Thymus (tissue), 11 donors: ENCODE measurements at regions not wholly inside any gene's neighbourhood (a gene's known extent, or its start where the extent isn't known, plus 50 kb on each side); places are given as distances from the start of the nearest gene placed in this dataset.

ENCODE experiments used
- DNase-seq, 9 donors: peaks; one replicate each; pipeline ENCODE4 v3.0.0-alpha.2; 2013; ENCODE audit warnings: low spot score in 9 of 9, low read depth in 6 of 9, missing footprints in 1 of 9
- H3K27ac ChIP-seq, 2 donors: one replicate each; pipeline ENCODE4 v1.5.1; 2013; ENCODE audit warnings: control low read depth in 1 of 2, low read depth in 1 of 2, low read length in 1 of 2, mild to moderate bottlenecking in 1 of 2, moderate library complexity in 1 of 2
- H3K27me3 ChIP-seq, 2 donors: one replicate each; pipeline ENCODE4 v1.5.1; 2013; ENCODE audit warnings: low read length in 1 of 2; ENCODE audit not compliant: control insufficient read depth in 2 of 2, insufficient read depth in 1 of 2
- H3K36me3 ChIP-seq, 2 donors: one replicate each; pipeline ENCODE4 v1.5.1; 2013; ENCODE audit warnings: low read length in 1 of 2, mild to moderate bottlenecking in 1 of 2, moderate library complexity in 1 of 2; ENCODE audit not compliant: control insufficient read depth in 2 of 2, insufficient read depth in 2 of 2
- H3K4me1 ChIP-seq, 2 donors: one replicate each; pipeline ENCODE4 v1.5.1; 2013; ENCODE audit warnings: low read length in 2 of 2; ENCODE audit not compliant: control insufficient read depth in 2 of 2, insufficient read depth in 2 of 2
- H3K4me3 ChIP-seq, 2 donors: one replicate each; pipeline ENCODE4 v1.5.1; 2013; ENCODE audit warnings: low read length in 2 of 2, control low read depth in 1 of 2, mild to moderate bottlenecking in 1 of 2
- H3K9me3 ChIP-seq, 2 donors: one replicate each; pipeline ENCODE4 v1.5.1; 2013; ENCODE audit warnings: low read length in 1 of 2, mild to moderate bottlenecking in 1 of 2; ENCODE audit not compliant: control insufficient read depth in 2 of 2, insufficient read depth in 1 of 2
- WGBS: extraction: QIAGEN DNeasy Blood & Tissue Kit; methylation state at CpG from one replicate; pipeline ENCODE4 v1.1.7; 2013; 5-methylcytosine and 5-hydroxymethylcytosine counted together
- donor health status: healthy.

- 94% methylated on average over 6 of the region's 6 CpGs for WGBS
Observed at GRCh38 chr6:122859676-122860075, 70.6 kb downstream of the SMPDL3A start.

DNA sequence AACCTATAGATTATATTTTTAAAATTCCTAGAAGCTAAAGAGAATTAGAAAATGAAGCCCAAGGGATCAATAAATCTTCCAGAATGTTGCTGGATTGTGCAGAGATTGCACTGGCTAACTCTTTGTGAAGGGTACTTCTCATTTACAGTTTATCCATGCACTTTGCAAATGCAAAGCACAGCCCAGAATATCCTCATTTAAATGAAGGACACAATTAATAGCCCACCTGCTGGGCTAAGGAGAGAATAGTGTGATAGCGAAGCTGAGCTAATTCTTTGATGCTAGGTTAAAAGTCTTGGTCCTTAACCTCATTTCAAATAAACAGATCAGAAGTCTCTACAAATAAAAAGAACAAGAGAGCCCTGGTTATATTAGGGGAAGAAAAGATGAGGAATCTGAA, 72.5 kb downstream of the SMPDL3A start:
- Histone ChIP-seq H3K4me1 (no peaks in the 10 kb centered on the region), H3K4me3 (no peak overlapping the region), H3K36me3 (no peaks in the 10 kb centered on the region), H3K27ac (no peak overlapping the region), H3K9me3 (no peaks in the 10 kb centered on the region), H3K27me3 (no peaks in the 10 kb centered on the region)
- 63% methylated on average over 1 of the region's 1 CpG for WGBS
- DNase-seq, result no peak

More at GRCh38 chr6:122859676-122860075, 70.6 kb downstream of the SMPDL3A start:
- Histone ChIP-seq H3K9me3 (no peaks in the 10 kb centered on the region), H3K27me3 (no peaks in the 10 kb centered on the region), H3K36me3 (no peaks in the 10 kb centered on the region), H3K4me3 (no peak overlapping the region), H3K27ac (no peak overlapping the region), H3K4me1 (no peaks in the 10 kb centered on the region)
- DNase-seq, result no peak

- no peaks in the 10 kb centered on the region for H3K9me3 ChIP-seq
- no peaks in the 10 kb centered on the region for H3K36me3 ChIP-seq
- no peak overlapping the region for H3K27ac ChIP-seq
- H3K4me1 ChIP-seq, result no peaks in the 10 kb centered on the region
- H3K27me3 ChIP-seq, result no peaks in the 10 kb centered on the region
- no peak for DNase-seq
- H3K4me3 ChIP-seq, result no peak overlapping the region
Observed at GRCh38 chr6:122868137-122868536, 79.1 kb downstream of the SMPDL3A start.

GRCh38 chr6:122869437-122870024, 80.5 kb downstream of the SMPDL3A start:
- no peaks in the 10 kb centered on the region for H3K4me1 ChIP-seq
- peak in 1 of 9 donors; percentile 18 for DNase-seq
- H3K4me3 ChIP-seq, result no peak overlapping the region
- no peak overlapping the region for H3K27ac ChIP-seq
- H3K27me3 ChIP-seq, result no peaks in the 10 kb centered on the region
- no peaks in the 10 kb centered on the region for H3K9me3 ChIP-seq
- H3K36me3 ChIP-seq, result no peaks in the 10 kb centered on the region

DNA sequence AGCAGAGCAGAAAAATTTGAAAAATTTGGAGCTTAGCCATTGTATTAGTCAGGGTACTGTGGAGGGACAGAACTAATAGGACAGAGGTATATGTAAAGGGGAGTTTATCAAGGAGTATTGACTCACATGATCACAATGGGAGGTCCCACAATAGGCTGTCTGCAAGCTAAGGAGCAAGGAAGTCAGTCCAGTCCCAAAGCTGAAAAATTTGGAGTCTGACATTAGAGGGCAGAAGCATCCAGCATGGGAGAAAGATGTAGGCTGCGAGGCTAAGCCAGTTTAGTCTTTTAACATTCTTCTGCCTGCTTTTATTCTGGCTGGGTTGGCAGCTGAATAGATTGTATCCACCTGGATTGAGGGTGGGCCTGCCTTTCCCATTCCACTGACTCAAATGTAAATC, 82.0 kb downstream of the SMPDL3A start:
- H3K36me3 ChIP-seq, result no peaks in the 10 kb centered on the region
- no peak overlapping the region for H3K4me3 ChIP-seq
- WGBS, result 86% methylated on average over 1 of the region's 1 CpG
- no peak for DNase-seq
- no peaks in the 10 kb centered on the region for H3K9me3 ChIP-seq
- no peaks in the 10 kb centered on the region for H3K4me1 ChIP-seq
- no peak overlapping the region for H3K27ac ChIP-seq
- H3K27me3 ChIP-seq, result no peaks in the 10 kb centered on the region

DNA sequence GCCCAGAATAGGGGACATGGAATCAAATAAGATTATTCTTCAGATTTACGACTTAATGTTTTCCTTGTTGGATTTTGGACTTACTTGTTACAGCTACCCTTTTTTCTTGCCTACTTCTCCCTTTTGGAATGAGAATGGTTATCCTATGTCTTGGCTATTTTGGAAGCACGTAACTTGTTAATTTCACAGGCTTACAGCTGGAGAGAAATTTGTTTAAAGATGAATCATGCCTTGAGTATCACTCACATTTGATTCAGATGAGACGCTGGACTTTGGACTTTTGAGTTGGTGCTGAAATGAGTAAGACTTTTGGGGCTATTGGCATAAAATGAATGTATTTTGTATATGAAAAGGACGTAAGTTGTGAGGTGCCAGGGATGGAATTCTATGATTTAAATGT, 83.3 kb downstream of the SMPDL3A start:
- Histone ChIP-seq H3K27ac (no peak overlapping the region), H3K4me1 (no peaks in the 10 kb centered on the region), H3K36me3 (no peaks in the 10 kb centered on the region), H3K27me3 (no peaks in the 10 kb centered on the region), H3K4me3 (no peak overlapping the region), H3K9me3 (no peaks in the 10 kb centered on the region)
- 93% methylated on average over 4 of the region's 4 CpGs for WGBS
- no peak for DNase-seq

GRCh38 chr6:122877302-122877701, 88.2 kb downstream of the SMPDL3A start:
- Histone ChIP-seq H3K4me1 (no peaks in the 10 kb centered on the region), H3K27me3 (no peaks in the 10 kb centered on the region), H3K27ac (no peak overlapping the region), H3K9me3 (no peaks in the 10 kb centered on the region), H3K4me3 (no peak overlapping the region), H3K36me3 (no peaks in the 10 kb centered on the region)
- DNase-seq, result no peak
- 96% methylated on average over 3 of the region's 3 CpGs for WGBS

- Histone ChIP-seq H3K9me3 (no peaks in the 10 kb centered on the region), H3K4me3 (no peak overlapping the region), H3K27ac (no peak overlapping the region), H3K27me3 (no peaks in the 10 kb centered on the region), H3K36me3 (no peaks in the 10 kb centered on the region), H3K4me1 (no peaks in the 10 kb centered on the region)
- WGBS, result 7% methylated on average over 1 of the region's 1 CpG
- DNase-seq, result peak in 2 of 9 donors; percentile 10 to 20
Observed at GRCh38 chr6:122878796-122879195, 89.7 kb downstream of the SMPDL3A start.

DNA sequence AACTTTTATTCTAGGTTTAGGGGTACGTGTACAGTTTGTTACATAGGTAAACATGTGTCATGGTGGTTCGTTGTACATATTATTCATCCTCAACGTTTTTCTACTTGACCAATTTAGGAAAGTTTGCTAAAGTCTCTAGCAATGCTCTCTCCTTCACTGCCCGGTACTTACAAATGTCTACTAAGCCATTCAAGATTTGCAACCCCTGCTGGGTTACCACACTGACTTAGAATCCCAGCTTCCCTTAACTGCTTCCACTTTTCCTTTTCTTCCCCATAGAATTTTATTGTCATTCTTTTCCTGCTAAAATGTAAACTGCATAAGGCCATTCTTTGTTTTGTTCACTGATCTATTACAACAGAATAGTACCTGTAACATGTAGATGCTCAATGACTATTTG, 97.4 kb downstream of the SMPDL3A start:
- no peak overlapping the region for H3K27ac ChIP-seq
- no peaks in the 10 kb centered on the region for H3K36me3 ChIP-seq
- no peaks in the 10 kb centered on the region for H3K27me3 ChIP-seq
- no peaks in the 10 kb centered on the region for H3K9me3 ChIP-seq
- DNase-seq, result no peak
- H3K4me3 ChIP-seq, result no peak overlapping the region
- 80% methylated on average over 4 of the region's 4 CpGs for WGBS
- no peaks in the 10 kb centered on the region for H3K4me1 ChIP-seq

GRCh38 chr6:122887941-122888340, 98.9 kb downstream of the SMPDL3A start:
- Histone ChIP-seq H3K9me3 (no peaks in the 10 kb centered on the region), H3K27ac (no peak overlapping the region), H3K4me1 (no peaks in the 10 kb centered on the region), H3K27me3 (no peaks in the 10 kb centered on the region), H3K36me3 (no peaks in the 10 kb centered on the region), H3K4me3 (no peak overlapping the region)
- no peak for DNase-seq
